GM23338 (cell line): ENCODE measurements at regions not wholly inside any gene's neighbourhood (a gene's known extent, or its start where the extent isn't known, plus 50 kb on each side); places are given as distances from the start of the nearest gene placed in this dataset.
A peak's percentile ranks its signal among the peaks of the same experiment; 100 is the strongest.

Experiments used
- ATAC-seq: fragments of 200-7000 bp; cut with Tn5 transposase; 3 replicates; pipeline ENCODE4 v1.9.1; 2020
- DNase-seq: peaks from one replicate; pipeline ENCODE4 v3.0.0-alpha.2; 2015; ENCODE audit warnings: low spot score
- H2AFZ ChIP-seq: fragments of 200-600 bp; sonication (generic); 2 replicates; pipeline ENCODE4 v1.8.0; 2016; ENCODE audit warnings: antibody characterized with exemption, mild to moderate bottlenecking, moderate library complexity
- H3F3A ChIP-seq: fragments of 200-600 bp; sonication (generic); replicated peaks from 2 replicates; pipeline ENCODE4 v1.8.0; 2017; ENCODE audit warnings: antibody characterized with exemption, mixed run types, low read depth
- H3K27ac ChIP-seq: fragments of 200-600 bp; sonication (generic); 2 replicates; pipeline ENCODE4 v1.6.1; 2016; ENCODE audit warnings: low read depth
- H3K27me3 ChIP-seq: fragments of 200-600 bp; sonication (generic); 2 replicates; pipeline ENCODE4 v1.8.0; 2016; ENCODE audit warnings: mild to moderate bottlenecking, mixed run types, moderate library complexity; ENCODE audit not compliant: insufficient read depth
- H3K36me3 ChIP-seq: fragments of 200-600 bp; sonication (generic); 2 replicates; pipeline ENCODE4 v1.8.0; 2016; ENCODE audit warnings: mild to moderate bottlenecking; ENCODE audit not compliant: insufficient read depth
- H3K4me1 ChIP-seq: fragments of 200-600 bp; sonication (generic); 2 replicates; pipeline ENCODE4 v1.8.0; 2016; ENCODE audit warnings: mild to moderate bottlenecking, moderate library complexity; ENCODE audit not compliant: insufficient read depth
- H3K4me2 ChIP-seq: fragments of 200-600 bp; sonication (generic); 2 replicates; pipeline ENCODE4 v1.7.1; 2017; ENCODE audit warnings: mixed run types
- H3K4me3 ChIP-seq: fragments of 200-600 bp; sonication (generic); 2 replicates; pipeline ENCODE4 v1.6.1; 2016; ENCODE audit warnings: mixed run types
- H3K79me2 ChIP-seq: fragments of 200-600 bp; sonication (generic); replicated peaks from 2 replicates; pipeline ENCODE4 v1.8.0; 2017; ENCODE audit warnings: mild to moderate bottlenecking; ENCODE audit not compliant: insufficient read depth
- H3K9me2 ChIP-seq: fragments of 200-600 bp; sonication (generic); 2 replicates; pipeline ENCODE4 v1.8.0; 2017; ENCODE audit not compliant: insufficient read depth
- H4K20me1 ChIP-seq: fragments of 200-600 bp; sonication (generic); replicated peaks from 2 replicates; pipeline ENCODE4 v1.8.0; 2017; ENCODE audit warnings: mild to moderate bottlenecking; ENCODE audit not compliant: insufficient read depth
- H3K27ac Mint-ChIP-seq: 2 replicates; pipeline ENCODE4 v1.8.0; 2020; ENCODE audit warnings: inconsistent platforms, mild to moderate bottlenecking, moderate library complexity, mixed read lengths
- H3K27me3 Mint-ChIP-seq: 3 replicates; pipeline ENCODE4 v1.8.0; 2022; ENCODE audit warnings: low read depth, mild to moderate bottlenecking, moderate library complexity, mixed read lengths, inconsistent platforms; ENCODE audit not compliant: insufficient read depth, poor library complexity
- H3K36me3 Mint-ChIP-seq: 3 replicates; pipeline ENCODE4 v1.8.0; 2021; ENCODE audit warnings: low read depth, mild to moderate bottlenecking, inconsistent platforms, moderate library complexity, mixed read lengths
- H3K4me1 Mint-ChIP-seq: 3 replicates; pipeline ENCODE4 v1.8.0; 2020; ENCODE audit warnings: mild to moderate bottlenecking, inconsistent platforms, mixed read lengths
- H3K4me3 Mint-ChIP-seq: 3 replicates; pipeline ENCODE4 v1.8.0; 2021; ENCODE audit warnings: moderate library complexity, mild to moderate bottlenecking, inconsistent platforms, mixed read lengths
- H3K9me3 Mint-ChIP-seq: 3 replicates; pipeline ENCODE4 v1.8.0; 2020; ENCODE audit warnings: moderate library complexity, mild to moderate bottlenecking, inconsistent platforms, mixed read lengths
- EZH2phosphoT487 ChIP-seq: fragments of 200-600 bp; sonication (generic); IDR thresholded peaks from one replicate; pipeline ENCODE4 v1.8.1; 2018; ENCODE audit warnings: antibody characterized with exemption; ENCODE audit not compliant: unreplicated experiment
- JUNB ChIP-seq: IDR thresholded peaks from one replicate; pipeline ENCODE4 v1.6.1; 2016; ENCODE audit warnings: antibody characterized with exemption; ENCODE audit not compliant: unreplicated experiment
- REST ChIP-seq: IDR thresholded peaks from one replicate; pipeline ENCODE4 v1.6.1; 2018; ENCODE audit warnings: antibody characterized with exemption; ENCODE audit not compliant: unreplicated experiment
- STAT1 ChIP-seq: IDR thresholded peaks from one replicate; pipeline ENCODE4 v1.6.1; 2016; ENCODE audit warnings: antibody characterized with exemption; ENCODE audit not compliant: unreplicated experiment
- ZNF114 ChIP-seq: fragments of 250-450 bp; sonication (Bioruptor Pico); IDR thresholded peaks from 2 replicates; pipeline ENCODE4 v1.5.0; 2020; ENCODE audit warnings: mild to moderate bottlenecking, moderate library complexity
- ZNF331 ChIP-seq: fragments of 250-450 bp; sonication (Bioruptor Pico); IDR thresholded peaks from 2 replicates; pipeline ENCODE4 v1.5.0; 2020; ENCODE audit warnings: low read depth, mild to moderate bottlenecking, moderate library complexity
- TF ChIP-seq, protein P1 (sequence below), 2 experiments: fragments of 200-600 bp in 1 of 2; sonication (generic) in 1 of 2; conservative IDR thresholded peaks; 2 replicates each; pipeline versions ENCODE4 v1.5.1 to v1.6.1; 2016 to 2017; ENCODE audit warnings: antibody characterized with exemption in 2 of 2, low read depth in 2 of 2, mild to moderate bottlenecking in 2 of 2, moderate library complexity in 1 of 2

GRCh38 chr20:16816192-16816591, 68.0 kb downstream of the OTOR start:
- peak; percentile 98 for ATAC-seq
- peaks cover 3% of the 10 kb centered on the region for H3K27me3 Mint-ChIP-seq
- H2AFZ ChIP-seq = peak overlapping the region; percentile 76

GRCh38 chr20:16819483-16819882, 71.3 kb downstream of the OTOR start:
- Mint-ChIP-seq H3K9me3 (peaks cover 19% of the 10 kb centered on the region), H3K36me3 (peaks cover 6% of the 10 kb centered on the region; the same call in 1 of the 3 replicates), H3K4me1 (peaks cover 12% of the 10 kb centered on the region; the same call in 2 of the 3 replicates), H3K27me3 (peaks cover 3% of the 10 kb centered on the region), H3K27ac (no peak overlapping the region), H3K4me3 (no peak overlapping the region)
- no peaks in the 10 kb centered on the region for H4K20me1 ChIP-seq
- no peaks in the 10 kb centered on the region for H3F3A ChIP-seq
- H3K4me3 ChIP-seq = no peak overlapping the region
- no peak for ATAC-seq
- DNase-seq = no peak
- no peaks in the 10 kb centered on the region; the same call in 1 of the 2 replicates for H3K36me3 ChIP-seq
- TF ChIP-seq ZNF114 = no peak
- H3K27me3 ChIP-seq = no peaks in the 10 kb centered on the region
- no peaks in the 10 kb centered on the region for H3K4me1 ChIP-seq
- no peaks in the 10 kb centered on the region for H3K79me2 ChIP-seq
- no peak overlapping the region for H2AFZ ChIP-seq
- H3K9me2 ChIP-seq = no peaks in the 10 kb centered on the region; the same call in 1 of the 2 replicates
- H3K27ac ChIP-seq = no peak overlapping the region
- H3K4me2 ChIP-seq = no peak overlapping the region

More at GRCh38 chr20:16816192-16816591, 68.0 kb downstream of the OTOR start:
- Mint-ChIP-seq H3K27ac (no peak overlapping the region), H3K36me3 (no peaks in the 10 kb centered on the region), H3K4me3 (no peak overlapping the region), H3K4me1 (peaks cover 12% of the 10 kb centered on the region; the same call in 2 of the 3 replicates), H3K9me3 (no peaks in the 10 kb centered on the region)
- no peak for TF ChIP-seq REST
- no peak for TF ChIP-seq STAT1
- TF ChIP-seq JUNB = no peak
- TF ChIP-seq, protein P1, sequence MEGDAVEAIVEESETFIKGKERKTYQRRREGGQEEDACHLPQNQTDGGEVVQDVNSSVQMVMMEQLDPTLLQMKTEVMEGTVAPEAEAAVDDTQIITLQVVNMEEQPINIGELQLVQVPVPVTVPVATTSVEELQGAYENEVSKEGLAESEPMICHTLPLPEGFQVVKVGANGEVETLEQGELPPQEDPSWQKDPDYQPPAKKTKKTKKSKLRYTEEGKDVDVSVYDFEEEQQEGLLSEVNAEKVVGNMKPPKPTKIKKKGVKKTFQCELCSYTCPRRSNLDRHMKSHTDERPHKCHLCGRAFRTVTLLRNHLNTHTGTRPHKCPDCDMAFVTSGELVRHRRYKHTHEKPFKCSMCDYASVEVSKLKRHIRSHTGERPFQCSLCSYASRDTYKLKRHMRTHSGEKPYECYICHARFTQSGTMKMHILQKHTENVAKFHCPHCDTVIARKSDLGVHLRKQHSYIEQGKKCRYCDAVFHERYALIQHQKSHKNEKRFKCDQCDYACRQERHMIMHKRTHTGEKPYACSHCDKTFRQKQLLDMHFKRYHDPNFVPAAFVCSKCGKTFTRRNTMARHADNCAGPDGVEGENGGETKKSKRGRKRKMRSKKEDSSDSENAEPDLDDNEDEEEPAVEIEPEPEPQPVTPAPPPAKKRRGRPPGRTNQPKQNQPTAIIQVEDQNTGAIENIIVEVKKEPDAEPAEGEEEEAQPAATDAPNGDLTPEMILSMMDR (conservative IDR thresholded peaks at IDR 0.05; ENCODE audit: low read depth in 2 of 2) = peak; percentile 27 to 49; a peak in 2 of 4 replicates
- no peak for TF ChIP-seq EZH2phosphoT487
- TF ChIP-seq ZNF331 (CRISPR knock-in tag) = no peak
- no peak for TF ChIP-seq ZNF114
- Histone ChIP-seq H3K36me3 (no peaks in the 10 kb centered on the region), H3K79me2 (no peaks in the 10 kb centered on the region), H3K27me3 (no peaks in the 10 kb centered on the region), H4K20me1 (no peaks in the 10 kb centered on the region), H3F3A (no peaks in the 10 kb centered on the region), H3K27ac (no peak overlapping the region), H3K9me2 (no peaks in the 10 kb centered on the region; the same call in 1 of the 2 replicates), H3K4me1 (no peaks in the 10 kb centered on the region), H3K4me3 (no peak overlapping the region), H3K4me2 (no peak overlapping the region)
- peak; percentile 64 for DNase-seq
